Fibroblast of lung (primary cell): ENCODE measurements at regions not wholly inside any gene's neighbourhood (a gene's known extent, or its start where the extent isn't known, plus 50 kb on each side); places are given as distances from the start of the nearest gene placed in this dataset.

ENCODE experiments used
- DNase-seq, 2 donors: peaks; one replicate each; pipeline versions ENCODE4 v3.0.0 to v3.0.0-alpha.2; 2010; ENCODE audit warnings: low read depth in 2 of 2
- H2AFZ ChIP-seq: 2 replicates; pipeline ENCODE4 v1.5.1; 2012; ENCODE audit warnings: low read length, control low read depth, inconsistent platforms
- H3K27ac ChIP-seq: 2 replicates; pipeline ENCODE4 v1.5.1; 2011; ENCODE audit warnings: low read length, control low read depth; ENCODE audit not compliant: insufficient read depth
- H3K27me3 ChIP-seq: 2 replicates; pipeline ENCODE4 v1.5.1; 2011; ENCODE audit warnings: mild to moderate bottlenecking, low read length; ENCODE audit not compliant: control insufficient read depth, insufficient read depth
- H3K36me3 ChIP-seq: 2 replicates; pipeline ENCODE4 v1.5.1; 2011; ENCODE audit warnings: low read length; ENCODE audit not compliant: control insufficient read depth, insufficient read depth
- H3K4me1 ChIP-seq: 2 replicates; pipeline ENCODE4 v1.5.1; 2011; ENCODE audit warnings: low read length; ENCODE audit not compliant: control insufficient read depth, insufficient read depth; ENCODE audit errors: extremely low read depth
- H3K4me2 ChIP-seq: 2 replicates; pipeline ENCODE4 v1.5.1; 2011; ENCODE audit warnings: low read length, control low read depth; ENCODE audit not compliant: insufficient read depth; ENCODE audit errors: extremely low read depth
- H3K4me3 ChIP-seq, 4 experiments: fragments of 200-600 bp in 1 of 4; sonication (generic) in 1 of 4; replicated peaks in 1 of 4; 2 replicates each; pipeline ENCODE4 v1.5.1; 2011 to 2016; ENCODE audit warnings: low read length in 4 of 4, low read depth in 3 of 4, mild to moderate bottlenecking in 3 of 4, control low read depth in 2 of 4, inconsistent platforms in 1 of 4, mixed read lengths in 1 of 4; ENCODE audit not compliant: insufficient read depth in 1 of 4; ENCODE audit errors: control extremely low read depth in 1 of 4
- H3K79me2 ChIP-seq: 2 replicates; pipeline ENCODE4 v1.5.1; 2012; ENCODE audit warnings: mild to moderate bottlenecking, low read length, inconsistent platforms; ENCODE audit not compliant: control insufficient read depth, insufficient read depth
- H3K9ac ChIP-seq: 2 replicates; pipeline ENCODE4 v1.5.1; 2011; ENCODE audit warnings: mild to moderate bottlenecking, low read length, control low read depth; ENCODE audit not compliant: insufficient read depth
- H3K9me3 ChIP-seq: 2 replicates; pipeline ENCODE4 v1.5.1; 2012; ENCODE audit warnings: low read depth, low read length; ENCODE audit not compliant: control insufficient read depth, insufficient read depth
- H4K20me1 ChIP-seq: 2 replicates; pipeline ENCODE4 v1.5.1; 2011; ENCODE audit warnings: low read length; ENCODE audit not compliant: control insufficient read depth, insufficient read depth; ENCODE audit errors: extremely low read depth
- CTCF ChIP-seq, 2 donors: IDR thresholded peaks in 1 of 2; conservative IDR thresholded peaks in 1 of 2; 1 replicate in 1 of 2; 2 replicates in 1 of 2; pipeline ENCODE4 v1.5.1; 2011 to 2012; ENCODE audit warnings: low read length in 2 of 2, control low read depth in 1 of 2, inconsistent platforms in 1 of 2, low read depth in 1 of 2, mild to moderate bottlenecking in 1 of 2
- EZH2 ChIP-seq: IDR thresholded peaks from 2 replicates; pipeline ENCODE4 v1.5.1; 2012; ENCODE audit warnings: low read length, control low read depth, mild to moderate bottlenecking; ENCODE audit errors: missing control alignments

GRCh38 chr10:130923596-130923995 lies 387.9 kb downstream of the TCERG1L start:
- H3K36me3 ChIP-seq: no peaks in the 10 kb centered on the region
- H3K9ac ChIP-seq: no peak overlapping the region
- H4K20me1 ChIP-seq: no peaks in the 10 kb centered on the region
- H3K27ac ChIP-seq: no peak overlapping the region
- TF ChIP-seq CTCF (conservative IDR thresholded peaks at IDR 0.05 in 1 of 2, IDR thresholded peaks at IDR 0.05 in 1 of 2; ENCODE audit: low read depth in 1 of 2, low read length in 2 of 2) (no peak), EZH2 (no peak)
- no peak overlapping the region for H2AFZ ChIP-seq
- H3K9me3 ChIP-seq: no peaks in the 10 kb centered on the region
- no peak overlapping the region for H3K4me3 ChIP-seq
- no peaks in the 10 kb centered on the region for H3K79me2 ChIP-seq
- H3K4me1 ChIP-seq: no peaks in the 10 kb centered on the region
- H3K4me2 ChIP-seq: no peak overlapping the region
- DNase-seq: no peak
- no peaks in the 10 kb centered on the region for H3K27me3 ChIP-seq

- H3K4me3 ChIP-seq: no peak overlapping the region
- H3K9me3 ChIP-seq: no peaks in the 10 kb centered on the region
- no peak for TF ChIP-seq EZH2
- H3K27ac ChIP-seq: no peak overlapping the region
- DNase-seq: no peak
- no peak overlapping the region for H3K4me2 ChIP-seq
- no peaks in the 10 kb centered on the region for H3K27me3 ChIP-seq
- no peaks in the 10 kb centered on the region for H4K20me1 ChIP-seq
- no peak overlapping the region for H2AFZ ChIP-seq
- no peaks in the 10 kb centered on the region for H3K4me1 ChIP-seq
- no peak overlapping the region for H3K9ac ChIP-seq
- H3K79me2 ChIP-seq: no peaks in the 10 kb centered on the region
- no peaks in the 10 kb centered on the region for H3K36me3 ChIP-seq
Measured at GRCh38 chr10:130924138-130924819, 387.2 kb downstream of the TCERG1L start.

GRCh38 chr10:130926442-130926841 lies 385.1 kb downstream of the TCERG1L start:
- no peak overlapping the region for H3K27ac ChIP-seq
- H3K4me3 ChIP-seq: no peak overlapping the region

More at GRCh38 chr10:130926442-130926841, 385.1 kb downstream of the TCERG1L start:
- H4K20me1 ChIP-seq: no peaks in the 10 kb centered on the region
- no peak overlapping the region for H3K9ac ChIP-seq
- DNase-seq: no peak
- no peaks in the 10 kb centered on the region for H3K36me3 ChIP-seq
- H3K79me2 ChIP-seq: no peaks in the 10 kb centered on the region
- no peaks in the 10 kb centered on the region for H3K27me3 ChIP-seq
- H3K9me3 ChIP-seq: no peaks in the 10 kb centered on the region
- no peak overlapping the region for H3K4me2 ChIP-seq
- no peak overlapping the region for H2AFZ ChIP-seq
- H3K4me1 ChIP-seq: no peaks in the 10 kb centered on the region
- TF ChIP-seq CTCF (conservative IDR thresholded peaks at IDR 0.05 in 1 of 2, IDR thresholded peaks at IDR 0.05 in 1 of 2; ENCODE audit: low read depth in 1 of 2, low read length in 2 of 2) (no peak), EZH2 (no peak)
